Mucosa of descending colon (tissue), 3 donors: ENCODE measurements at regions not wholly inside any gene's neighbourhood (a gene's known extent, or its start where the extent isn't known, plus 50 kb on each side); places are given as distances from the start of the nearest gene placed in this dataset.
"Not testable (repeated sequence)": the region's sequence is repeated elsewhere in the genome, so short reads cannot be mapped to it uniquely, and the experiment has no call there.

ENCODE experiments used
- ATAC-seq: fragments of 200-7000 bp; cut with Tn5 transposase; one replicate; pipeline ENCODE4 v1.9.1; 2020; ENCODE audit warnings: mild to moderate bottlenecking, moderate library complexity
- DNase-seq, 3 donors: peaks; one replicate each; pipeline ENCODE4 v3.0.0-alpha.2; 2020
- H3K36me3 ChIP-seq: fragments of 200-600 bp; one replicate; pipeline ENCODE4 v1.8.0; 2021; ENCODE audit warnings: low read depth, mild to moderate bottlenecking
- H3K4me1 ChIP-seq: fragments of 200-600 bp; one replicate; pipeline ENCODE4 v1.8.0; 2021; ENCODE audit warnings: low read depth, mild to moderate bottlenecking
- H3K4me3 ChIP-seq: fragments of 200-600 bp; one replicate; pipeline ENCODE4 v1.8.0; 2021; ENCODE audit warnings: mild to moderate bottlenecking
- H3K9me3 ChIP-seq: fragments of 200-600 bp; one replicate; pipeline ENCODE4 v1.8.0; 2021; ENCODE audit warnings: mild to moderate bottlenecking
- intact Hi-C, 2 donors: fragments of 100-400 bp; cut with DNase I in 1 of 2; cut with micrococcal nuclease in 1 of 2; formaldehyde crosslinking; loops; one replicate each; pipeline versions ENCODE4 v1.11.0 to v1.11.1; 2022; cut with DNase I, micrococcal nuclease
- TF ChIP-seq, protein P1 (sequence below): fragments of 200-600 bp; IDR thresholded peaks from one replicate; pipeline ENCODE4 v1.8.0; 2022; ENCODE audit warnings: antibody characterized with exemption, mild to moderate bottlenecking
- donor health status: DM: no; HTN: no; CAD: no; lungs with moderate emphysema.
- donor health status: DM: no; HTN: no; CAD: no.
- donor health status: DM: no; HTN: yes; CAD: no.

DNA sequence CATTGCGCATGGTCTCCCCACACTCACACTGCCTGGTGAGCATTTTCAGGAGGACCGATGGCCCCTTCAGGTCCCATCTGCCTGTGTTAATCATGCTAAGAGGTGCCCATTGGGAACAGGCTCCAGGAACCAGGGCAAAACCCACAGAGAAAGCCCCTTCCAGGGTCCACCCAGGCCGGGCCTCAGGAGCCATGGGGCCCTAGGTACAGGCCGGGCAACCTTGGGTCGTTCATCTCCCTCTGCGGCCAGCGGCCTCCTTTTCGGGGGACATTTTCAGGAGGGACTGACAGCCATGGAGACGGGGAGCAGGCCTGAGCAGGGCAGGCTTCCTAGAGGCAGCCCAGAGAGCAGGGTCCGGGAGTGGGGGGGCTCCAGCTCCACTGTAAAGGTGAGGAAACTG is 68.0 kb upstream of the TAMM41 start:
- intact Hi-C loops, result no loop called here
- ATAC-seq, result no peak

DNA sequence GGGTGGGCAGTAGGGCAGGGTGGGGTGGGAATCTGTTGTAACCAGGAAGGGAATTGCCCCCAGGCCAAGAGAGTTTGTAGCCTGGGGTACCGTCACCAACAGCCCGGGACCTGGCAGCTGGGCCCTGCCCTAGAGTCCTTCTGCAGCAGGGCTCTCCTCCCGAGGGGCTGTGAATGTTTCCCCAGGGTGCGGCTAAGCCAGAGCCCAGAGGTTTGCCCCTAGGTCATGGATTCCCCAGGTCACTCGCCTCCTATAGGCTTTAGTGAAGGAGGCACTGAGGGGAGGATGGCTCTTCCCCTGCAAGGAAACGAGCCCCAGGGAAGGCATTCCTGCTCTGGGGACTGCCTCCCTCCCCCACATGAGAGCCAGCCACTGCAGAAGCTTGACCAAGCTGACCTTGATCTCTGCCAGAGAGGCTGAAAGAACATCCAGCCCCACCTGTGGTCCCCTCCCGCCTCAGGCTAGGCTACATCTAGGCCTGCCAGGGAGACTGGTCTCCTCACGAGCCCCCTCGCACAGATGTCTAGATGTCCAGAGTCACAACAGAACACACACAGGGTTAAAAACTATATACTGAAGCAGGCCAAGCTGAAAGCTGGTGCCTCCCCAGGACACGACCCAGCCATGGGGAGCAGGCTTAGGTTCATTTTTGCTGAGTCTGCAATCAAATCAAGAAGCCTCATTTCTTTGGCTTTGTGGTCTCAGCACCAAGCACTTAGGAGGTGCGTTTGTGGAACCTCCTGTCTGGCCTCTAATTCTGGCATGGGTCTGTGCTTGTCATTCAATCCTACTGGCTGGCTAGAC is 69.1 kb upstream of the TAMM41 start:
- intact Hi-C loops, result no loop called here
- DNase-seq, result no peak
- no peak for ATAC-seq
- no peaks in the 10 kb centered on the region for H3K36me3 ChIP-seq
- no peaks in the 10 kb centered on the region for H3K9me3 ChIP-seq
- H3K4me3 ChIP-seq, result no peak overlapping the region
- H3K4me1 ChIP-seq, result no peaks in the 10 kb centered on the region
- TF ChIP-seq, protein P1, sequence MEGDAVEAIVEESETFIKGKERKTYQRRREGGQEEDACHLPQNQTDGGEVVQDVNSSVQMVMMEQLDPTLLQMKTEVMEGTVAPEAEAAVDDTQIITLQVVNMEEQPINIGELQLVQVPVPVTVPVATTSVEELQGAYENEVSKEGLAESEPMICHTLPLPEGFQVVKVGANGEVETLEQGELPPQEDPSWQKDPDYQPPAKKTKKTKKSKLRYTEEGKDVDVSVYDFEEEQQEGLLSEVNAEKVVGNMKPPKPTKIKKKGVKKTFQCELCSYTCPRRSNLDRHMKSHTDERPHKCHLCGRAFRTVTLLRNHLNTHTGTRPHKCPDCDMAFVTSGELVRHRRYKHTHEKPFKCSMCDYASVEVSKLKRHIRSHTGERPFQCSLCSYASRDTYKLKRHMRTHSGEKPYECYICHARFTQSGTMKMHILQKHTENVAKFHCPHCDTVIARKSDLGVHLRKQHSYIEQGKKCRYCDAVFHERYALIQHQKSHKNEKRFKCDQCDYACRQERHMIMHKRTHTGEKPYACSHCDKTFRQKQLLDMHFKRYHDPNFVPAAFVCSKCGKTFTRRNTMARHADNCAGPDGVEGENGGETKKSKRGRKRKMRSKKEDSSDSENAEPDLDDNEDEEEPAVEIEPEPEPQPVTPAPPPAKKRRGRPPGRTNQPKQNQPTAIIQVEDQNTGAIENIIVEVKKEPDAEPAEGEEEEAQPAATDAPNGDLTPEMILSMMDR, result no peak

More for the DNA sequence above, 68.0 kb upstream of the TAMM41 start:
- DNase-seq, result no peak
- Histone ChIP-seq H3K36me3 (no peaks in the 10 kb centered on the region), H3K4me1 (no peaks in the 10 kb centered on the region), H3K4me3 (no peak overlapping the region), H3K9me3 (no peaks in the 10 kb centered on the region)
- TF ChIP-seq, protein P1, result no peak

- H3K4me3 ChIP-seq, DNase-seq, intact Hi-C loops, H3K36me3 ChIP-seq, H3K4me1 ChIP-seq, ATAC-seq, H3K9me3 ChIP-seq: not testable (repeated sequence)
Measured at GRCh38 chr3:11916425-11916762, 69.7 kb upstream of the TAMM41 start.

- intact Hi-C loops, result no loop called here
- H3K4me1 ChIP-seq, result no peaks in the 10 kb centered on the region
- DNase-seq, result no peak
- TF ChIP-seq, protein P1, result no peak
- H3K36me3 ChIP-seq, result no peaks in the 10 kb centered on the region
- no peaks in the 10 kb centered on the region for H3K9me3 ChIP-seq
- no peak for ATAC-seq
- no peak overlapping the region for H3K4me3 ChIP-seq
Measured at GRCh38 chr3:11917051-11917450, 70.4 kb upstream of the TAMM41 start.

DNA sequence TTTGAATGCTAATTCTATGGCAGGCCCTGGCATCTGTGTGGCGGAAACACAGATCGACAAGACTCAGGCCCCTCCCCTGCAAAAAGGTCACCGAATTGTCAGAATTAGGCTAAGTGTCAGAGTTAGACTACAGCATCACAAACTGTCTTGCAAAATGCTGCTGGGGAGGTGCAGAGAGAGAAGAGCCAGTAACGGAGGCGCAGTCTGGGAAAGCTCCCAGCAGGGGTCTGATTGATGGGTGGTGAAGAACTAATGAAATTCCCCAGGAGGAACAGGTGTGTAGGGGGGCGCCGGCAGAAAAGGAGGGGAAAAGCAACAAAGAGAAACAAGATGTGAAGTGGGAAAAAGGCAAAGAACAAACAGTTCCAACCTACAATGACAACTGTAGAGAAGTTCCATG is 72.7 kb upstream of the TAMM41 start:
- no peak for ATAC-seq
- intact Hi-C loops, result no loop called here
- TF ChIP-seq, protein P1, result no peak

GRCh38 chr3:11924518-11924917 is 77.8 kb upstream of the TAMM41 start:
- no peaks in the 10 kb centered on the region for H3K36me3 ChIP-seq
- H3K4me3 ChIP-seq, result no peak overlapping the region
- no peaks in the 10 kb centered on the region for H3K9me3 ChIP-seq
- DNase-seq (no peak), ATAC-seq (no peak)
- intact Hi-C loops, result no loop called here
- TF ChIP-seq, protein P1, result no peak
- H3K4me1 ChIP-seq, result no peaks in the 10 kb centered on the region

More for the DNA sequence above, 72.7 kb upstream of the TAMM41 start:
- H3K9me3 ChIP-seq, result no peaks in the 10 kb centered on the region
- no peak for DNase-seq
- H3K4me1 ChIP-seq, result no peaks in the 10 kb centered on the region
- no peaks in the 10 kb centered on the region for H3K36me3 ChIP-seq
- no peak overlapping the region for H3K4me3 ChIP-seq
